GM13976 (cell line): ENCODE measurements at regions not wholly inside any gene's neighbourhood (a gene's known extent, or its start where the extent isn't known, plus 50 kb on each side); places are given as distances from the start of the nearest gene placed in this dataset.
"Not testable (repeated sequence)": the region's sequence is repeated elsewhere in the genome, so short reads cannot be mapped to it uniquely, and the experiment has no call there.

Source experiments
- DNase-seq: peaks from one replicate; pipeline ENCODE4 v3.0.0; 2012; ENCODE audit warnings: low spot score
- in situ Hi-C: fragments of 300-500 bp; cut with MboI; formaldehyde crosslinking; loops from one replicate; pipeline ENCODE4 v1.12.0; 2022; ENCODE audit warnings: low sequenced_read_pairs, mixed read lengths, inconsistent platforms; ENCODE audit not compliant: unreplicated experiment
- TF ChIP-seq, protein P1 (sequence below): IDR thresholded peaks from 2 replicates; pipeline ENCODE4 v1.5.1; 2012; ENCODE audit warnings: borderline replicate concordance, mild to moderate bottlenecking; ENCODE audit not compliant: insufficient read depth; ENCODE audit errors: extremely low read depth, missing control alignments, control extremely low read depth

DNA sequence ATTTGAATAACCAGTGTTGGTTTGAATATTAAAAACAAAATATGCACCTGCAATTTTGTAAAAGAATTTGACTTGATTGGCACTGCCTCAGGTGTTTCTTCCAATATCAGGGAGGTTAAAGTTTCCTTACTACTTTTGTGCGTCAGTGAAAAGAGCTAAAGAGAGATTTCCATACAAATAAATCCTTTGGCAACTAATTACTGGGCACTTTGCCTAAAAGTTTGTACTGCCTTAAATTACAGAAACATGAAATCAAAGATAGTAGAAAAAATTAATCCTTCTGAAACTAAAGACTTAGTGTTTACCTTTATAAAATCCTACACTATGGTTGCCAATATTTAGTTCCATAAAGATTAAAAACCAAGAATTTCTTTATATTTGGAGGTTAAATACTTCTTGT lies 72.5 kb downstream of the DNAJB9 start:
- in situ Hi-C loops, result no loop called here
- TF ChIP-seq, protein P1, sequence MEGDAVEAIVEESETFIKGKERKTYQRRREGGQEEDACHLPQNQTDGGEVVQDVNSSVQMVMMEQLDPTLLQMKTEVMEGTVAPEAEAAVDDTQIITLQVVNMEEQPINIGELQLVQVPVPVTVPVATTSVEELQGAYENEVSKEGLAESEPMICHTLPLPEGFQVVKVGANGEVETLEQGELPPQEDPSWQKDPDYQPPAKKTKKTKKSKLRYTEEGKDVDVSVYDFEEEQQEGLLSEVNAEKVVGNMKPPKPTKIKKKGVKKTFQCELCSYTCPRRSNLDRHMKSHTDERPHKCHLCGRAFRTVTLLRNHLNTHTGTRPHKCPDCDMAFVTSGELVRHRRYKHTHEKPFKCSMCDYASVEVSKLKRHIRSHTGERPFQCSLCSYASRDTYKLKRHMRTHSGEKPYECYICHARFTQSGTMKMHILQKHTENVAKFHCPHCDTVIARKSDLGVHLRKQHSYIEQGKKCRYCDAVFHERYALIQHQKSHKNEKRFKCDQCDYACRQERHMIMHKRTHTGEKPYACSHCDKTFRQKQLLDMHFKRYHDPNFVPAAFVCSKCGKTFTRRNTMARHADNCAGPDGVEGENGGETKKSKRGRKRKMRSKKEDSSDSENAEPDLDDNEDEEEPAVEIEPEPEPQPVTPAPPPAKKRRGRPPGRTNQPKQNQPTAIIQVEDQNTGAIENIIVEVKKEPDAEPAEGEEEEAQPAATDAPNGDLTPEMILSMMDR, result no peak
- DNase-seq, result no peak

DNA sequence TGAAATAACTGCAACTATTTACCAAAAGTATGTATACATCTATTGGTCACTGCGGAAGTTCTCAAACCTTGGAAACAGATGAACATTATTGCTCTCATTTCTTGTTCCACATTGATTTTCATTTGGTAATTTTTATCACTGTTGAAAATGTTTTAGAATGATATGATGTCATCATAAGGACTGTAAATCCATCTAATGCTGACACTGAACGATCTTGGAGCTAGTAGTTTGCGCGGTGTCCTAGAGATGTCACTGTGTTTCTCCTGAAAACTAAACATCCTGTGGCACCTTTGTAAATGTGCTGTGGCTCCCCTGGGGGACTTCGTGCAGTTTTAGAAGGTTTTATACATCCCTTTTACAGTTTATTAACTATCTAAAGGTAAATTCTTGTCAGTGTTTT lies 73.5 kb downstream of the DNAJB9 start:
- DNase-seq, result no peak
- in situ Hi-C loops, result no loop called here
- TF ChIP-seq, protein P1, result no peak

DNA sequence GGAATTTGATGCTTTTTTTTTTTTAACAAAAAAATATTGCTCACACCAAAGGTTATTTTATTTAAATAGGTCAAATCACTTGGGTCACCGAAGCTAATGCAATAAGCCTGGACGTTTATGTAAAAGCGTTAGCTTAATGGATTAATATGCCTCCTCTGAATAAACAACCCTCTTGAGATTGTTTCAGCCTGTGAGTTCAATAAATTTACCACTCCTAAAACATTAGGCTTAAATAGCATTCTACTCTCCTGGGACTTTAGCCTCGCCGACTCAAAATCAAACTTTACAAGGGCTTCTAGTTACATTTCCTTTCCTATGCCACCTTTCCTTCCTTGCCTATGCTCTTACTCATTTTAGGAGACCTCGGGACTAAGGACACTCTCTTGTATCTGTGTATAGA lies 79.3 kb downstream of the DNAJB9 start:
- TF ChIP-seq, protein P1, result no peak
- DNase-seq, result no peak
- in situ Hi-C loops, result no loop called here

DNA sequence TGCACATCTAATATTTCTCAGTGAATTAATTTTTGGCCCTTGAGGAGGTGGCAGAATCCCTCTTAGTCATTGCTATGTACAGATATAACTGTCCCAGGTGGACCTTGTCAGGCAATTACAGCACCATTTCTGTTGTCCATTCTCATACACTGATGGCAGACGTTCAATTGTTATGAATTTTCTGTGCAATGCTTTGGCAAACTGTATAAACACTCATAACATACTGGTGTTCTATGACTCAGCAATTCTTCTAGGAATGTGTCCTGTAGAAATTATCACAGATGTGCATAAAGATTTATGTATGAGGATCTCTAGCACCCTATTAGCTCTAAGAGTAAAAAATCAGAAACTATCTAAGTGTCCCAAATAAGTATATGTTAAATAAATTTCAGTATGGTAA lies 80.8 kb downstream of the DNAJB9 start:
- TF ChIP-seq, protein P1, result no peak
- DNase-seq, result no peak
- in situ Hi-C loops, result no loop called here

DNA sequence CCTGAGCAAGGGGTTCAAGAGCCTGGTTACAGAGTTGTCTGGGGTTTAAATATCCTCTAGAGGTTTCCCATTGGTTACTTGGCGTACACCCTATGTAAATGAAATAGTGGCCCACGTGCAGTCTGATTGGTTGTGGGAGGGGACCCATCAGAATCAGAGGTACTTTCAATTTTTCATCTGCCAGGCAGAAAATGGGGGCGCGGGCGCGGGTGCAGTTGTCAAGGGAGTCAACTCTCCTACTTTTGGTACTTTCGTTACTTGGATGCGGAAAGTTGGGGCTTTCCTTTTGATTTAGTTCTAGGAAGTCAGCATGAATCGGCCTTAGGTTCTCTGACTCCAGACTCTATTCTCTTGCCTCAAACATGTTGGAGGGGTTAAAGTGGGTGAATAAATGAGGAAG lies 83.2 kb downstream of the DNAJB9 start:
- DNase-seq, result no peak
- in situ Hi-C loops, result no loop called here
- TF ChIP-seq, protein P1, result no peak

DNA sequence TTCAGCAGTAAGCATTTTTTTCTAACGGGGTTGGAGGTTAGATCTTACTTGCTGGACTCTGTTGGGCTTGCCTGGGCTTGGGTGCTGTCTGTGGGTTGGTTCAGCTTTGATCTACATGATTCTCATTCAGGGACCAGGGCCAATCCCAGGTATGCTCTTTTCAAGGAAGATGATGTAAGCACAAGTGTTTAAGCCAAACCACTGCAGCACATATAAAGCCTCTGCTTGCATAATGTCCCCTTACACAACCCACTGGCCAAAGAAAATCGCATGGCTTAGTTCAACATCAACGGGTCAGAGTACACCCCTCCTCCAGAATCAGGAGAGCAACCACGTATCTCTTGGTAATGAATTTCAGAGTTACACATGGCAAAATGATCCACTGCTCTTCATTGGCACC lies 83.9 kb downstream of the DNAJB9 start:
- TF ChIP-seq, protein P1, result no peak
- in situ Hi-C loops, result no loop called here

DNA sequence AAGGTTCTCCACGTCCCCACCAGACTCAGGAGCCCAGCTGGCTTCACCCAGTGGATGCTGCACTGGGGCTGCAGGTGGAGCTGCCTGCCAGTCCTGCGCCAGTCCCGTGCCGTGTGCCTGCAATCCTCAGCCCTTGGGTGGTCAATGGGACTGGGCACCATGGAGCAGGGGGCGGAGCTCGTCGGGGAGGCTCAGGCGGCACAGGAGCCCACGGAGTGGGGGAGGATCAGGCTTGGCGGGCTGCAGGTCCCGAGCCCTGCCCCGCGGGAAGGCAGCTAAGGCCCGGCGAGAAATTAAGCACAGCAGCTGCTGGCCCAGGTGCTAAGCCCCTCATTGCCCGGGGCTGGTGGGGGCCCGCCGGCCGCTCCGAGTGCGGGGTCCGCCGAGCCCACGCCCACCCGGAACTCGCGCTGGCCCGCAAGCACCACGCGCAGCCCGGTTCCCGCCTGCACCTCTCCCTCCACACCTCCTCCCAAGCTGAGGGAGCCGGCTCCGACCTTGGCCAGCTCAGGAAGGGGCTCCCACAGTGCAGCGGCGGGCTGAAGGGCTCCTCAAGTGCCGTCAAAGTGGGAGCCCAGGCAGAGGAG lies 87.6 kb downstream of the DNAJB9 start:
- DNase-seq, in situ Hi-C loops: not testable (repeated sequence)

More for the DNA sequence above, 83.9 kb downstream of the DNAJB9 start:
- DNase-seq, result no peak
